Ascending aorta (tissue), 2 donors: ENCODE measurements at regions not wholly inside any gene's neighbourhood (a gene's known extent, or its start where the extent isn't known, plus 50 kb on each side); places are given as distances from the start of the nearest gene placed in this dataset.

Experiments used
- DNase-seq, 2 donors: peaks; one replicate each; pipeline ENCODE4 v3.0.0-alpha.2; 2019; ENCODE audit warnings: low spot score in 2 of 2
- H3K27ac ChIP-seq, 2 donors: fragments of 200-600 bp; sonication (generic); one replicate each; pipeline ENCODE4 v1.5.1; 2016 to 2017; ENCODE audit warnings: mild to moderate bottlenecking in 1 of 2
- H3K27me3 ChIP-seq: fragments of 200-600 bp; sonication (generic); one replicate; pipeline ENCODE4 v1.5.1; 2017
- H3K36me3 ChIP-seq, 2 donors: fragments of 200-600 bp; sonication (generic); one replicate each; pipeline ENCODE4 v1.5.1; 2016
- H3K4me1 ChIP-seq, 2 donors: fragments of 200-600 bp; sonication (generic); one replicate each; pipeline ENCODE4 v1.5.1; 2016 to 2017; ENCODE audit warnings: mild to moderate bottlenecking in 1 of 2
- H3K4me3 ChIP-seq, 2 donors: fragments of 200-600 bp; sonication (generic); one replicate each; pipeline ENCODE4 v1.5.1; 2016 to 2017; ENCODE audit warnings: mild to moderate bottlenecking in 1 of 2
- H3K9me3 ChIP-seq, 2 donors: fragments of 200-600 bp; sonication (generic); one replicate each; pipeline ENCODE4 v1.5.1; 2016
- CTCF ChIP-seq, 3 experiments: fragments of 200-600 bp in 2 of 3; fragments of 450-650 bp in 1 of 3; sonication (generic) in 2 of 3; IDR thresholded peaks; one replicate each; pipeline ENCODE4 v1.5.1; 2016 to 2019; ENCODE audit warnings: antibody characterized with exemption in 3 of 3, mild to moderate bottlenecking in 1 of 3, moderate library complexity in 1 of 3
- intact Hi-C: fragments of 100-400 bp; cut with DNase I; formaldehyde crosslinking; loops from one replicate; pipeline ENCODE4 v1.15.1; 2023

DNA sequence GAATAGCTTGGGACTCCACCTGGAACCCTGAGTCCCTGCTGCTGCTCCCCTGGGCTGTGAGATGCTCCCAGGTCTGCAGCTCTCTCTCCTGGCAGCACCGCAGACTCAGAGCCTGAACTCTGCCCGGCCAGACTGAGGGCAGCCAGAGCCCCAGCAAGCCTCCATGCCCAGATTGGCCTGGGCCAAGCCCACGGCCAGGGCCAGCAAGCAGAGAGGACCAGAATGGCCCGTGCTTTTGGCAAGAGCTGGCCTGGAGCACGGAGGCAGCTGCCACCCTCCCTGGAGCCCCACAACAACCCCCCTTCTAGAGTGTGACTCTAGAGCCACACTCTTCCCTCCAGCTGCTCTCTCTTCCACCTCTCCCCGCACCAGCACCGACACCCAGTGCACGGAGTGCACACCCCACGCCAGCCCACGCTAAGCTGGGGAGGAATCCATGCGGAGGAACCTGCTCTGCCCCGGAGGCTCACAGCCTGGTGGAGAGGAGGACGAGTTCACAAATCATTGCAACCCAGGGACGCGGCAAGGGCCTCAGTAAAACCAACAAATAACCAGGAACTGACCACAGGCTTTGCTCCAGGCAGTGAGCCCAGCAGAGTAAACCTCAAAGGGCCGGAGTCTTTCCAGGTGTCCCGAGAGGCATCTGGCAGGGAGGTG, 110.3 kb downstream of the HMX1 start:
- Histone ChIP-seq H3K27me3 (no peaks in the 10 kb centered on the region), H3K36me3 (no peaks in the 10 kb centered on the region), H3K9me3 (no peaks in the 10 kb centered on the region), H3K27ac (no peak overlapping the region), H3K4me3 (no peak overlapping the region), H3K4me1 (no peaks in the 10 kb centered on the region)
- TF ChIP-seq CTCF (IDR thresholded peaks at IDR 0.05), result no peak
- intact Hi-C loops, result no loop called here
- DNase-seq, result no peak

DNA sequence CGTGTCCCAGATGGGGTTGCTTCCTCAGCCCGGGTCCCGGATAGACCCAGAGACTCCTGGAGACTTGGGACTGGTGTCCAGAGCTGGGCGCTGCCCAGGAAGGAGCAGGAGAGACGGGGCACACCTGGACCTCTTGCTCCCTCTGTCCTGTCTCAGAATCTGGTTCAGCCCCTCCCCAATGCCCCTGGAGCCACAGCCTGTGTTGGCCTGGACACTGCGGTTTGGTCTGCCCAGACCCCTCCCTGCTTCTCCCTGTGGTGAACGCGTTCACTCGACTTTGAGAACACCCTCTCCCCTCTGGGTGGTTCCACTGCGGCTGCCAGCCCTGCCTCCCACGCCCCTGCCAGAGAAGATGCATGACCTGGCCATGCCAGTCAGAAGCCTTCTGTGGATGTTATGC, 111.1 kb downstream of the HMX1 start:
- no peaks in the 10 kb centered on the region for H3K36me3 ChIP-seq
- H3K4me1 ChIP-seq, result no peaks in the 10 kb centered on the region
- no peak overlapping the region for H3K27ac ChIP-seq
- no peak for DNase-seq
- H3K27me3 ChIP-seq, result no peaks in the 10 kb centered on the region
- intact Hi-C loops, result no loop called here
- no peak for TF ChIP-seq CTCF (IDR thresholded peaks at IDR 0.05)
- no peak overlapping the region for H3K4me3 ChIP-seq
- no peaks in the 10 kb centered on the region for H3K9me3 ChIP-seq

DNA sequence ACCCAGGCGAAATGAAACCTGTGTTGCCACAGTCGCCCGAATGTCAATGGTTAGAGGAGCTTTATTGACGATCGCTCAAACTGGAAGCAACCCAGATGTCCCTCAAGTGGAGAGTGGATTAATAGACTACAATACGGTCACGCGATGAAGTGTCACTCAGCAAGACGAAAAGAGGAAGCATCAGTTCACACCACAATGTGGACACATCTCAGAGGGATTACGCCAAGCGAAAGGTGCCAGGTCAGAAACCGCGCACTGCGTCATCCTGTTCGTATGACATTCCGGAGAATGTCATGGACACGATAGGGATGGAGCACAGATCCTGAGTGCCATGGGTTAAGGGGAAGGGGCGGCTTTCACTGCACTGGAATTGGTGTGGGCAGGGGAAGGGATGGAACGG, 111.7 kb downstream of the HMX1 start:
- no peak overlapping the region for H3K4me3 ChIP-seq
- intact Hi-C loops, result no loop called here
- no peak for TF ChIP-seq CTCF (IDR thresholded peaks at IDR 0.05)
- no peaks in the 10 kb centered on the region for H3K9me3 ChIP-seq
- no peak for DNase-seq
- no peaks in the 10 kb centered on the region for H3K27me3 ChIP-seq
- H3K27ac ChIP-seq, result no peak overlapping the region
- H3K36me3 ChIP-seq, result no peaks in the 10 kb centered on the region
- H3K4me1 ChIP-seq, result no peaks in the 10 kb centered on the region

- TF ChIP-seq CTCF (IDR thresholded peaks at IDR 0.05), result no peak
- H3K4me1 ChIP-seq, result no peaks in the 10 kb centered on the region
- no peak for DNase-seq
- no peak overlapping the region for H3K27ac ChIP-seq
- H3K27me3 ChIP-seq, result no peaks in the 10 kb centered on the region
- no peak overlapping the region for H3K4me3 ChIP-seq
- H3K9me3 ChIP-seq, result no peaks in the 10 kb centered on the region
- intact Hi-C loops, result no loop called here
- no peaks in the 10 kb centered on the region for H3K36me3 ChIP-seq
Measured at GRCh38 chr4:8756816-8757215, 114.8 kb downstream of the HMX1 start.

- no peak for TF ChIP-seq CTCF (IDR thresholded peaks at IDR 0.05)
- no peaks in the 10 kb centered on the region for H3K4me1 ChIP-seq
- no peak overlapping the region for H3K4me3 ChIP-seq
- DNase-seq, result no peak
- intact Hi-C loops, result no loop called here
- H3K27ac ChIP-seq, result no peak overlapping the region
- no peaks in the 10 kb centered on the region for H3K36me3 ChIP-seq
- H3K9me3 ChIP-seq, result no peaks in the 10 kb centered on the region
- H3K27me3 ChIP-seq, result no peaks in the 10 kb centered on the region
Measured at GRCh38 chr4:8754634-8755589, 116.7 kb downstream of the HMX1 start.
